ENCODE measurements at regions not wholly inside any gene's neighbourhood (a gene's known extent, or its start where the extent isn't known, plus 50 kb on each side); places are given as distances from the start of the nearest gene placed in this dataset.

GRCh38 chr21:30104241-30104640, 62.4 kb downstream of the CLDN17 start:
- TF ChIP-seq CTCF (IDR thresholded peaks at IDR 0.05; ENCODE audit: low read depth, low read length) = no peak
- Histone ChIP-seq H3K36me3 (no peaks in the 10 kb centered on the region), H3K27ac (no peak overlapping the region), H3K4me1 (ENCODE audit: low read depth) (no peaks in the 10 kb centered on the region), H3K4me3 (no peak overlapping the region), H3K9me3 (ENCODE audit: low read depth) (no peaks in the 10 kb centered on the region), H3K27me3 (no peaks in the 10 kb centered on the region)
- no peak for DNase-seq (ENCODE audit: low read depth in 1 of 2, low spot score in 1 of 2)

GRCh38 chr21:30102871-30103270, 63.7 kb downstream of the CLDN17 start:
- Histone ChIP-seq H3K9me3 (ENCODE audit: low read depth) (no peaks in the 10 kb centered on the region), H3K27me3 (no peaks in the 10 kb centered on the region), H3K4me1 (ENCODE audit: low read depth) (no peaks in the 10 kb centered on the region), H3K27ac (no peak overlapping the region), H3K4me3 (no peak overlapping the region), H3K36me3 (no peaks in the 10 kb centered on the region)
- no peak for TF ChIP-seq CTCF (IDR thresholded peaks at IDR 0.05; ENCODE audit: low read depth, low read length)
- DNase-seq (ENCODE audit: low read depth in 1 of 2, low spot score in 1 of 2) = no peak

GRCh38 chr21:30101967-30102366, 64.6 kb downstream of the CLDN17 start:
- Histone ChIP-seq H3K36me3 (no peaks in the 10 kb centered on the region), H3K9me3 (ENCODE audit: low read depth) (no peaks in the 10 kb centered on the region), H3K4me3 (no peak overlapping the region), H3K4me1 (ENCODE audit: low read depth) (no peaks in the 10 kb centered on the region), H3K27me3 (no peaks in the 10 kb centered on the region), H3K27ac (no peak overlapping the region)
- no peak for TF ChIP-seq CTCF (IDR thresholded peaks at IDR 0.05; ENCODE audit: low read depth, low read length)
- DNase-seq (ENCODE audit: low read depth in 1 of 2, low spot score in 1 of 2) = no peak

GRCh38 chr21:30097791-30098190, 68.8 kb downstream of the CLDN17 start:
- Histone ChIP-seq H3K27ac (no peak overlapping the region), H3K9me3 (ENCODE audit: low read depth) (no peaks in the 10 kb centered on the region), H3K27me3 (no peaks in the 10 kb centered on the region), H3K36me3 (no peaks in the 10 kb centered on the region), H3K4me3 (no peak overlapping the region), H3K4me1 (ENCODE audit: low read depth) (no peaks in the 10 kb centered on the region)
- TF ChIP-seq CTCF (IDR thresholded peaks at IDR 0.05; ENCODE audit: low read depth, low read length) = no peak
- no peak for DNase-seq (ENCODE audit: low read depth in 1 of 2, low spot score in 1 of 2)

- no peak overlapping the region for H3K4me3 ChIP-seq
- no peak overlapping the region for H3K27ac ChIP-seq
- H3K36me3 ChIP-seq = no peaks in the 10 kb centered on the region
- no peaks in the 10 kb centered on the region for H3K4me1 ChIP-seq (ENCODE audit: low read depth)
- no peak for DNase-seq (ENCODE audit: low read depth in 1 of 2, low spot score in 1 of 2)
- no peaks in the 10 kb centered on the region for H3K27me3 ChIP-seq
- no peak for TF ChIP-seq CTCF (IDR thresholded peaks at IDR 0.05; ENCODE audit: low read depth, low read length)
- no peaks in the 10 kb centered on the region for H3K9me3 ChIP-seq (ENCODE audit: low read depth)
Measured at GRCh38 chr21:30083225-30083945, 83.2 kb downstream of the CLDN17 start.
